ENCODE measurements at regions not wholly inside any gene's neighbourhood (a gene's known extent, or its start where the extent isn't known, plus 50 kb on each side); places are given as distances from the start of the nearest gene placed in this dataset.
"Not testable (repeated sequence)": the region's sequence is repeated elsewhere in the genome, so short reads cannot be mapped to it uniquely, and the experiment has no call there.

- no peak overlapping the region for H3K4me3 ChIP-seq (ENCODE audit: low read depth, low read length)
- no peak for TF ChIP-seq CTCF (IDR thresholded peaks at IDR 0.05; ENCODE audit: low read depth, low read length)
- in situ Hi-C loops (cut with HindIII; ENCODE audit: low sequenced_read_pairs) = no loop called here
- no peak for DNase-seq (ENCODE audit: low read depth, low spot score)
Observed at GRCh38 chr2:14480906-14481305, 151.6 kb upstream of the LRATD1 start.

GRCh38 chr2:14492920-14493503, 139.5 kb upstream of the LRATD1 start:
- peak; percentile 93 for DNase-seq (ENCODE audit: low read depth, low spot score)
- no peak for TF ChIP-seq CTCF (IDR thresholded peaks at IDR 0.05; ENCODE audit: low read depth, low read length)
- no peak overlapping the region for H3K4me3 ChIP-seq (ENCODE audit: low read depth, low read length)
- in situ Hi-C loops (cut with HindIII; ENCODE audit: low sequenced_read_pairs) = no loop called here

GRCh38 chr2:14494759-14495158, 137.8 kb upstream of the LRATD1 start:
- no peak for TF ChIP-seq CTCF (IDR thresholded peaks at IDR 0.05; ENCODE audit: low read depth, low read length)
- DNase-seq (ENCODE audit: low read depth, low spot score) = no peak
- no peak overlapping the region for H3K4me3 ChIP-seq (ENCODE audit: low read depth, low read length)
- in situ Hi-C loops (cut with HindIII; ENCODE audit: low sequenced_read_pairs) = no loop called here

- in situ Hi-C loops (cut with HindIII; ENCODE audit: low sequenced_read_pairs) = no loop called here
- H3K4me3 ChIP-seq (ENCODE audit: low read depth, low read length) = no peak overlapping the region
- no peak for TF ChIP-seq CTCF (IDR thresholded peaks at IDR 0.05; ENCODE audit: low read depth, low read length)
Observed at GRCh38 chr2:14501061-14501460, 131.5 kb upstream of the LRATD1 start.

GRCh38 chr2:14506955-14507354, 125.6 kb upstream of the LRATD1 start:
- in situ Hi-C loops (cut with HindIII; ENCODE audit: low sequenced_read_pairs); H3K4me3 ChIP-seq (ENCODE audit: low read depth, low read length); DNase-seq (ENCODE audit: low read depth, low spot score): not testable (repeated sequence)

More at GRCh38 chr2:14501061-14501460, 131.5 kb upstream of the LRATD1 start:
- no peak for DNase-seq (ENCODE audit: low read depth, low spot score)

GRCh38 chr2:14511541-14511940, 121.0 kb upstream of the LRATD1 start:
- no peak for TF ChIP-seq CTCF (IDR thresholded peaks at IDR 0.05; ENCODE audit: low read depth, low read length)
- in situ Hi-C loops (cut with HindIII; ENCODE audit: low sequenced_read_pairs) = no loop called here
- DNase-seq (ENCODE audit: low read depth, low spot score) = no peak
- H3K4me3 ChIP-seq (ENCODE audit: low read depth, low read length) = no peak overlapping the region

- in situ Hi-C loops (cut with HindIII; ENCODE audit: low sequenced_read_pairs) = no loop called here
Observed at GRCh38 chr2:14513903-14514302, 118.6 kb upstream of the LRATD1 start.

More at GRCh38 chr2:14513903-14514302, 118.6 kb upstream of the LRATD1 start:
- H3K4me3 ChIP-seq (ENCODE audit: low read depth, low read length) = no peak overlapping the region
- peak; percentile 82 for DNase-seq (ENCODE audit: low read depth, low spot score)
- TF ChIP-seq CTCF (IDR thresholded peaks at IDR 0.05; ENCODE audit: low read depth, low read length) = no peak

All from astrocyte of the spinal cord (primary cell).